ENCODE measurements at regions not wholly inside any gene's neighbourhood (a gene's known extent, or its start where the extent isn't known, plus 50 kb on each side); places are given as distances from the start of the nearest gene placed in this dataset.
A peak's percentile ranks its signal among the peaks of the same experiment; 100 is the strongest.

DNA sequence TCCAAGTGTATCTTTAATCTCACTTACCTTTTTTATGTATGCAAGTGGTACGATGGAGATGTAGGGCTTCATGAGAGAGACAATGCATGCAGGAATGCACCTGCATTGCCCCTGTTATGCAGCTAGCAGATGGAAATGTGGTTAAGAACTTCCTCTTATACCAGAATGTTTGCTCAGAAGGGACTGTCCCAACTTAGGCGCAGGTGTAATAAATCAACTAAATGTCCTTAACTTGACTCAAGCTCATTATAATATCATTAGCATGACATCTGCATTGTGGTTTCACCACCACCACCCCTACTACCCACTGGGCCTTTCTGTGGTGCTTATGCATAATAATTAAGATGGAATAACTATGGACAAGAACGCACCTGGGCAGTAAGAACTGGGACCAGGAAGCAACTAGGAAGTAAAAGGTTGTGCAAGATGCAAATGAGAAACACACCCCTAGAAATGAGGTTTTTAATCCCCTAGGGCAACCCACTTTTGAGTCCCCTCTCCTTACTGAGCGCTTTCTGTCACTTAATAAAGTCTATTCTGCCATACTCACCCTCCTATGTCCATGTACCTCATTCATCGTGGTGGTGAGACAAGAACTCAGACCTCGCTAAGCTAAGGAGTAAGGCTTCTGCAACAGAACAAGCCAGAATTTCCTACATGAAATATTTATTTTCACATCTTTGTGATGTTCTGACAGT lies 1103.3 kb upstream of the B3GALT2 start:
- no peak for DNase-seq

DNA sequence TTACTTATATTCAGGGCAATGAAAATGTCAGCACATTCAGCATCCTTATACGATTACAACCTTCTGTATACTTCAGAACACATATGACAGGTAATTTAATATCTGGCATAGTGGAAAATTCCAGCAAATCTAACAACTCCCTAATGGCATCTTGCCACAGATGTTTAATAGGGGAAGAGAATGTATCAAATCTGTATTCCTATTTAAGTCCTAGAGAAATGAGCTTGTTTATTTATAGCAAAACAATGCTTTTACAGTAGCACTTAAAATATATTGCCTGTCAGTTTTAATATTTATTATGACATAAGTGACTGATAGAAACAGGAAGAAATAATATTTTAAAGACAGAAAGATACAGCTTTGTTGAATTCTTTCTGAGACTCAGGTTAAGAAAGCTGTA lies 1101.8 kb upstream of the B3GALT2 start:
- no peak for DNase-seq

DNA sequence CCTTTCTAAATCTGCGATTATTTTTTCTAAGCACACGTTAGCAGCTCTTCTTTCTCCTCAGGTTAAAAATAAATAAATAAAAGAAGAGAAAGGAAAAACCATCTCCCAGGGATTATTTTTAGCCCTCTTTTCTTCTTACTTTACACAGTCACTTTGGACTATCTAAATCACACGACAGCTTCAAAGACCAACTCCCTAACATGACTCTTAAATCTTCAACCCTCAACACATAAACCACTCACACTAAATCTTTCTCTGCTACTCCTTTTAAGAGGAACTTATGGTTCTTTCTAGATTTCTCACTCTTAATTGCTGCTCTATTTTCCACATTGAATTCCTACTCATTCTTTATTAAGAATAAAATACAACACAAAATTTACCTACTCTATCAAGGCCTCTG lies 1095.0 kb upstream of the B3GALT2 start:
- no peak for DNase-seq

DNA sequence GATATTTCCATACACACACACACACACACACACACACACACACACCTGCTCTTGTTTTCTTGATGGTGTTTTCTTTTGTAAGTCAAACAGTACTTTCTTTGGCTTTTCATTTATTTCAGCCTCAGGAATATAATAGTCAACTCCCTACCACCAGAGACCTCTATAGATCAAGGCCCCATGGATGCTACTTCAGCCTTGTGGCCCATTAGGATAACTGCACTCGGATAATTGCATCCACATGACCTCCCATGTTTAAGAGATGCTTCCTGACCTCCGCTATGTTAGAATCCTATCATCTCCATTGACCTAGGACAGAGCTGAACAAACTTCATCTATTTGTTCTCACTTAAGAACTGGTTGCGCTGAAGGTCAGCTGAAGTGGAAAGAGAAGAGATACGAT lies 1094.0 kb upstream of the B3GALT2 start:
- DNase-seq = no peak

DNA sequence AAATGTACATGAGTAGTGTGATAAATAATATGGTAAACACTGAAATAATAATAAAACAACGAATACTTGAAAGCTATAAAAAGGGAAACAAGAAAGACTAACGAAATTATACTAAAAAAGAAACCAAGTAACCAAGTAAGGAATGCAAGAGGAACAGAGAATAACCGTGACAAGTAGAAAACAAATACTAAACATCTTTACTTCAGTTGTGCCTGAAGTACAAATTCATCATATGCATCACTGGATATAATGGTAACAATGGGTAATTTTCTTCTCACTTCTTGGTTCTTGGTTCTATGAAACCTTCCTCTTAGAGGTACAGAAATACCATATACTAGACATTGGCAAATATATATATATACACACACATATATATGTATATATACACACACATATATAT lies 1093.6 kb upstream of the B3GALT2 start:
- DNase-seq = no peak

- DNase-seq = no peak
Measured at GRCh38 chr1:194277927-194278326, 1091.5 kb upstream of the B3GALT2 start.

- DNase-seq = no peak
Measured at GRCh38 chr1:194273660-194274059, 1087.2 kb upstream of the B3GALT2 start.

GRCh38 chr1:194268839-194269238 lies 1082.4 kb upstream of the B3GALT2 start:
- no peak for DNase-seq

- no peak for DNase-seq
Measured at GRCh38 chr1:194267021-194267420, 1080.6 kb upstream of the B3GALT2 start.

- no peak for DNase-seq
Measured at GRCh38 chr1:194256010-194256409, 1069.6 kb upstream of the B3GALT2 start.

DNA sequence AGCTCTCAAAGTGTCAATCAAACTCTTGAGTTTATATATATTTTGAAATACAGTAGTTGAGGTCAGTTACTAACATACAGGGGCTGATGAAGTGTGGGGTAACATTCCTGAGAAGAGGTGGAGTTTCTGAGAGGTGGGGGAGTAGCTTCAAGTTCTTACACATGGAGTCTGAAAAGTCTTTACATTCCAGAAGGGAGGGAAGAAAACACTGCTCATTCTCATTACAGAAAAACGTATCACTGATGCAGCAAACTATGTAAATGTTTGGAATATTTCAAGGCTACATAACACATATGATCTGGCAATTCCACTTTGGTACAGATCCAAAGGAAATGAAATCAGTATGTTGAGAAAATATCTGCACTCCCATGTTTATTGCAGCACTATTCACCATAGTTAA lies 1065.8 kb upstream of the B3GALT2 start:
- DNase-seq = no peak

- no peak for DNase-seq
Measured at GRCh38 chr1:194241215-194241614, 1054.8 kb upstream of the B3GALT2 start.

DNA sequence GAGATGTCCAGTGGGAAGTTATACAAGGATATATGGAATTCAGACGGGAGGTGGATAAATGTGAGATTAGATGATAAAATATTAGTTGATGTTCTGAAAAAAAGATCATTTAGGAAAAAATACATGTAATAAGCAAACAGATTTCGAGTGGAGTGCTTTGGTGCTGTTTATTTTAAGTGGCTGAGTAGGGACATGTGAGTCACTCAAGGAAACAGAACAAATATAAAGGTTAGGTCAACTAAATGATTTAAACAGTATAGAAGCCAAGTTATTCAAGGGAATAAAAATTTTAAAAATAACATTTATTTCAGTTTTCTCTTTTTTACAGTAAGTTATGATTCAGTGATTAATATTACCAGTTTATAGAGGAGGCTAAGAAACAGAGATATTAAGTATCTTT lies 1046.7 kb upstream of the B3GALT2 start:
- no peak for DNase-seq

GRCh38 chr1:194230351-194231144 lies 1044.1 kb upstream of the B3GALT2 start:
- DNase-seq = no peak

GRCh38 chr1:194228427-194228826 lies 1042.0 kb upstream of the B3GALT2 start:
- DNase-seq = no peak

DNA sequence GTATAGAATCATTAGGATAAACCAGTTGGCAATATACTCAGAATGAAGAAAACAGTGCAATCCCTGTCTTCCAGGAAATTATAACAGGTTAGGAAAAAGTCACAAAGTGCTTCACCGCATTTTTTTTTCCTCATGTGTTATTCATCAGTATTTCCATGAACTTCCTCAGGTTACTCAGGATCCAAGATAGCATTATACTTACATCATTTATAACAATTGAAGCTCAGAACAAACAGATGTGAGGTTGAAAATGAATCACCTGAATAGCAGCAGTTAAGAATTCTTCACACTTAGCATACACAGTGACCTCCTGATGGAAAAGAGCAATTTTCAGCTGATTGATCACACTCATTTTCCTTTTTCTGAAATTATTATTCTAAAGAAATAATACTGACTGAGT lies 1040.7 kb upstream of the B3GALT2 start:
- DNase-seq = no peak

- peak; percentile 86 for DNase-seq
Measured at GRCh38 chr1:194225821-194226220, 1039.4 kb upstream of the B3GALT2 start.

DNA sequence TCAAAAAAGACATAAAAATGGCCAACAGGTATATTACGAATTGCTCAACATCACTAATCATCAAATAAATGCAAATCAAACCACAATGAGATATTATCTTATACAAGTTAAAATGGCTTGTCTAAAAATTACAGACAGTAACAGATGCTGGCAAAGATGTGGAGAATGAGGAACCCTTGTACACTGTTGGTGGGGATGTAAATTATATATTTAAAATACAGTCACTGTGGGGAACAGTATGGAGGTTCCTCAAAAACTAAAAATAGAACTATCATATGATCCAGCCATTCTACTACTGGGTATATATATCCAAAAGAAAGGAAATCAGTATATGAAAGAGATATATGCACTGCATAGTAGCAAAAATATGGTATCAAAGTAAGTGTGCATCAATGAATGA lies 1037.2 kb upstream of the B3GALT2 start:
- no peak for DNase-seq

DNA sequence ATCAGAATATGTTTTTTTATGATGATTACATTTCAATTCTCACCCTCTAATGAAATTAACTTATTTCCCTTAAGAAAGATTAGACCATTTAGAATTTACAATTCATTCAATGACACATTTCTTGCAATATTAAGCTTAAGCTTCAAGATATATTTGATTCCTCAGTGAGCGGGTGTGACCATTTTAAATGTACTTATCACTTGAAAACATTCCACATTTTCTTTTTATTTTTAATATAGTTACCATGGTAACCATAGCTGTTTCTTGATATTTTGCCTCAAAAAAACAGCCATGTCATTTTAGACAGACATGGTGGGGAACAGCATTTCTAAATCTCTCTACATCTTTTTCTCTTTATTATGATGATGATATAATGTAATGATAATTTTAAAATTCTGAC lies 1029.0 kb upstream of the B3GALT2 start:
- no peak for DNase-seq

DNA sequence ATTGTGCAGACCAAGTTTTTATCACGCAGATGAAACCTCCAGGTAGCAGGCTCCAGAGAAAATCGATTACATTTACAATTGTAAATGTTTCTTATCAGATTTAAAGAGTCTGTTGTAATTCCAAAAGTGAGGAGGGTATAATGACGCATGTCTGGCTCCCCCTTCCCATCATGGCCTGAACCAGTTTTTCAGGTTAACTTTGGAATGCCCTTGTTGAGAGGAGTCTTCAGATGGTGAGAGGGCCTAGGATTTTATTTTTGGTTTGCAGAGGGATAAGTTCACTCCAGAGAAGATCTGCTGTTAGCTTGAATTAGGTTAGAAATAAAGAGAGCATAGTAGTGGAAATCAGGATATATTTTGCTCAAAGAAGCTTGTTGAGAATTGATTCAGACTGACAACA lies 1028.3 kb upstream of the B3GALT2 start:
- DNase-seq = no peak

GRCh38 chr1:194209920-194210319 lies 1023.5 kb upstream of the B3GALT2 start:
- DNase-seq = no peak

- no peak for DNase-seq
Measured at GRCh38 chr1:194208674-194209073, 1022.3 kb upstream of the B3GALT2 start.

DNA sequence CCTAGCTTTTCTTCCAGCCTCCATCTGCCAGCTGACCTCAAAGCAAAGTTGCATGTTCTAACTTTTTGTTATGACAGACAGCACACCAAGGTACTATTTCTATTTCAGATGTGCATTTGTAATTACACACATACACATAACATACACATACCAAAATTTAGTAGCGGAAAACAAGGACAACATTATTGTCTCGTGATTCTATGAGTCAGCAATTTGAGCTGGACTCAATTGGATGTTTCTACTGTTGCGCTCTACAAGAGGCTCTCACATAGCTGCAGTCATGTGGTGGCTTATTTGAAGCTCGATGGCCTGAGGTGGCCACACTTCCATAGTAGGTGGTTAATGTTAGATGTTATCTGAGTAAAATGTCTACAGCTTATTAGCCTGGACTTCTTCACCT lies 1010.1 kb upstream of the B3GALT2 start:
- no peak for DNase-seq

GRCh38 chr1:194194724-194195123 lies 1008.3 kb upstream of the B3GALT2 start:
- no peak for DNase-seq

DNA sequence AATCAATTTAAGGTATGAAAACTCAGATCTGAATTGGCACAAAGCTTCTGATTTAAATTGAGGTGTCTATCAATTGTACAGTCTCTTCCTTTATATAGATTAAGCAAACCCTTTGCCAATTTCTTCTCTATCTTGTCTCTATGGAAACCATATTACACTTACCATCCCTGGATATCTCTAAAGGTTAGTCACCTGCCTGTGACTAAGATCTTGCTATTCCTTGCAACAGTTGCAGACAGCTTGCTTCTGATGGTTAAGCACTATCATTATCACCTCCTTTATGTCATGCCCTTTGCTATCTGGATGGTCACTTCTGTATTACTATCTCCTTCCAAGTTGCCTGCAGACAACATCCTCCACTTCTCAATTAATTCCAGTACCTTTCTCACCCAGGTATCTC lies 998.6 kb upstream of the B3GALT2 start:
- no peak for DNase-seq
